ENCODE measurements at regions not wholly inside any gene's neighbourhood (a gene's known extent, or its start where the extent isn't known, plus 50 kb on each side); places are given as distances from the start of the nearest gene placed in this dataset.

DNA sequence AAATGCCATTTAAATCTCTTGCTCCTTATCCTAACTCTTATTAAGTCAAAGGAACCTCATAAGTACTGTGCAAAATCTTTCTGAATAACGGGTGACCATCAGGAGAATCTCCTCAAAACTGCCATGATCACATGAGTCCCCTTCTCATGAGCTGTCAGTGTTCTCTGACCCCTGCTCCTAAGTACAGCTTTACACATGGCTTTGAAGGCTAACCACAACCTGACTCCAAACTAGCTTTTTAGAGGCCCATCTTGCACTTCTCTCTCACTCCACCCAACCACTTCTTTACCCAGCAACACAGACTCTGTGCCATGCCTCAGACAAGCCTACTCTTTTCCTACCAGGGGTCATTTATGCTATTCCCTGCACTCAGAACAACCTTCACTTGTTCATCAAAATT lies 253.8 kb downstream of the GPD2 start:
- ChIA-PET POLR2A (no interaction called here), CTCF (interaction anchor here (2.2 to 2.4 kb wide), 2 partner anchors 9 to 41 kb away, joined by 5 to 7 read pairs; no protein-coding TSS in a partner anchor)
- TF ChIP-seq, protein P1, sequence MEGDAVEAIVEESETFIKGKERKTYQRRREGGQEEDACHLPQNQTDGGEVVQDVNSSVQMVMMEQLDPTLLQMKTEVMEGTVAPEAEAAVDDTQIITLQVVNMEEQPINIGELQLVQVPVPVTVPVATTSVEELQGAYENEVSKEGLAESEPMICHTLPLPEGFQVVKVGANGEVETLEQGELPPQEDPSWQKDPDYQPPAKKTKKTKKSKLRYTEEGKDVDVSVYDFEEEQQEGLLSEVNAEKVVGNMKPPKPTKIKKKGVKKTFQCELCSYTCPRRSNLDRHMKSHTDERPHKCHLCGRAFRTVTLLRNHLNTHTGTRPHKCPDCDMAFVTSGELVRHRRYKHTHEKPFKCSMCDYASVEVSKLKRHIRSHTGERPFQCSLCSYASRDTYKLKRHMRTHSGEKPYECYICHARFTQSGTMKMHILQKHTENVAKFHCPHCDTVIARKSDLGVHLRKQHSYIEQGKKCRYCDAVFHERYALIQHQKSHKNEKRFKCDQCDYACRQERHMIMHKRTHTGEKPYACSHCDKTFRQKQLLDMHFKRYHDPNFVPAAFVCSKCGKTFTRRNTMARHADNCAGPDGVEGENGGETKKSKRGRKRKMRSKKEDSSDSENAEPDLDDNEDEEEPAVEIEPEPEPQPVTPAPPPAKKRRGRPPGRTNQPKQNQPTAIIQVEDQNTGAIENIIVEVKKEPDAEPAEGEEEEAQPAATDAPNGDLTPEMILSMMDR (IDR thresholded peaks at IDR 0.05; ENCODE audit: control extremely low read depth, extremely low read depth, low read depth, missing control alignments): no peak
- DNase-seq (ENCODE audit: extremely low spot score): no peak

DNA sequence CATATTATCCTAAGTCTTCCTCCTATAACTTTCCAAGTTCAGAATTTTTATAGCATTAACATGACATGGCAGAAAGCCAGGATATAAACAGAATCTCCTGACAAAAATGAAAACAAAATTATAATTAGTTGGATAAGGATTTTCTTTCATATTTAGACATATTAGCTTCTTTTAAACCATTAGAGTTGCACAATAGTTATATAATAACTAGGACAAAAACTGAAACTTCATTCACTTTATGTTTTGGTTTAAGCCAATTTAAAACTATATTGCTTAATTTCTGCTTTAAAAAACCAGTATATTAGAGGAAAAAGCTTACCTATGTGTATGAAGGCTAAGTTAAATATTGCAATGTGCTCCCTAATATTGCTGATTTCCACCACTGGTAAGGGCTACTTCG lies 254.8 kb downstream of the GPD2 start:
- POLR2A ChIA-PET: no interaction called here
- no peak for DNase-seq (ENCODE audit: extremely low spot score)
- CTCF ChIA-PET: interaction anchor here (0.8 to 2.4 kb wide), 2 partner anchors 8 to 441 kb away, joined by 3 to 7 read pairs; no protein-coding TSS in a partner anchor

DNA sequence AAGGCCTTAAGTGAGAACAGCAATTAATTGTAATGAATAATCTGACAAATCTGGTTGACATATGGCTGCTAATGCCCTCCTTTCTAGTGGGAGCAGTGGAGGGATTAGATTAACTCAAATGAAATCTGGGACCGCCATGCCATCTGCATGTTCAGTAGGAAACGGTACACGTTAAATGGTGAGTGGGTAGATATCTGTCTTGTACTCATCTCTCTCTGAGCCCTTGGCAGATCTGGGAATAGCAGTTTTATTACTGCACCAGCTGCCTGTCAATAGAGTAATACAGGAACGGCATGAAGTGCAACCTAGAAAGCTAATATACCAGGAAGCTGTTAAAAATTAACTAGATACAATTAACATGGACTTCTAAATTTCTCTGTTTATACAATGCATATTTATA lies 258.8 kb downstream of the GPD2 start:
- TF ChIP-seq, protein P1 (IDR thresholded peaks at IDR 0.05; ENCODE audit: control extremely low read depth, extremely low read depth, low read depth, missing control alignments): no peak
- POLR2A ChIA-PET: no interaction called here
- DNase-seq (ENCODE audit: extremely low spot score): no peak
- CTCF ChIA-PET: interaction anchor here (1.2 kb wide), 1 partner anchor 9 kb away, joined by 3 read pairs; no protein-coding TSS in a partner anchor

More for the DNA sequence above, 254.8 kb downstream of the GPD2 start:
- TF ChIP-seq, protein P1 (IDR thresholded peaks at IDR 0.05; ENCODE audit: control extremely low read depth, extremely low read depth, low read depth, missing control alignments): no peak

DNA sequence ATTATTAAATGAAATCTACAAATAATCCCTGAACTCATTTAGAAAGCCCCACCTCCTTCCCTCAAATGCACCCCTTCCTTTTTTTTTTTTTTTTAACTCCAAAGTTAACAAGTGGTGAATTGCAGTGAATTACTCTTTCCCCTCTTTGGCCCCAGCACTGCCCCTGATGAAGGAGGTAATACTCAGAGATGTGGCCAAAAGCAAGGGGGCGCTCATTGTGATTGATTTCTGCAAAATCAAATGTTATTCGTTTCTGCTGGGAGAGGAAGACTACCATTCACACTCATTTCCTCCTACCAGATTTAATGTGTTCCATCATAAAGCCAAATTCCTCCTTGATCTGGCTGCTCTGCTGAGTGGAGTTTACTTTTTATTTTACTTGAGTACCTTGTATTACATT lies 259.4 kb downstream of the GPD2 start:
- TF ChIP-seq, protein P1 (IDR thresholded peaks at IDR 0.05; ENCODE audit: control extremely low read depth, extremely low read depth, low read depth, missing control alignments): no peak
- ChIA-PET POLR2A (no interaction called here), CTCF (no interaction called here)
- DNase-seq (ENCODE audit: extremely low spot score): no peak

DNA sequence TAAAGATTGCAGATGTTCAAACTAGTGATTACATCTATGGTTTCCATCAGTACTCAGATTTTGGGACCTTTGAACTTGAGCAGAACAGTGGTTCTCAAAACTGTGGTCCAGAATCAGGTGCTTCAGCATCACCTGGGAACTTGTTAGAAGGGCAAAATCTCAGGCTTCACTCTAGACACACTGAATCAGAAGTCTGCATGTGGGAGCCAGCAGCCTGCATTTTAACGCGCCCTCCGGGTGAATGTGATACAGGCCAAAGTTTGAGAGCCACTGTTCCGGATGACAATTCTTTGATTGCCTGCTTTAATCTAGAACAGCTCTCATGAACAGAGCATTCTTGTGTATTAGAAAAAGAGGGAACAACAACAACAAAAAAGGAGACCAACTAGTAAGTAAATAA lies 261.7 kb downstream of the GPD2 start:
- TF ChIP-seq, protein P1 (IDR thresholded peaks at IDR 0.05; ENCODE audit: control extremely low read depth, extremely low read depth, low read depth, missing control alignments): no peak
- CTCF ChIA-PET: interaction anchor here (2.0 kb wide), 1 partner anchor 8 kb away, joined by 7 read pairs; no protein-coding TSS in a partner anchor
- DNase-seq (ENCODE audit: extremely low spot score): no peak
- POLR2A ChIA-PET: no interaction called here

DNA sequence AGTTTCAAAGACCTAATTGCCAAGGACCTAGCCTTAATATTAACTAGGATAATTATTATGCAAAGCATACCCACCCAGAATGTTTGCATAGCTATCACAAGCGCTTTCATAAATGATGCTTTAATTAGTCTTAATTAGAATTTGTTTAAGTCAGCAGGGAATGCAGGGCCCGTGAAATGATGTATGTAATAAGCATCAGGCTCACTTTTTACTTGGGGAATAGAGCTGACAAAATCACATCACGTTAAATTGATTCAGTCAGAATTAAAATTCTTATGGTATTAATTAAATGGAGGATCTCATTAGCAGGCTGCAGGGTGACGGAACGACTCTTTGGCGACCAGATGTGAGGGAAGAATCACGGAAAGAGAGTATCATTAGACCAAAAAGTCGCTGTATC lies 264.5 kb downstream of the GPD2 start:
- POLR2A ChIA-PET: no interaction called here
- CTCF ChIA-PET: no interaction called here
- DNase-seq (ENCODE audit: extremely low spot score): no peak
- TF ChIP-seq, protein P1 (IDR thresholded peaks at IDR 0.05; ENCODE audit: control extremely low read depth, extremely low read depth, low read depth, missing control alignments): no peak

DNA sequence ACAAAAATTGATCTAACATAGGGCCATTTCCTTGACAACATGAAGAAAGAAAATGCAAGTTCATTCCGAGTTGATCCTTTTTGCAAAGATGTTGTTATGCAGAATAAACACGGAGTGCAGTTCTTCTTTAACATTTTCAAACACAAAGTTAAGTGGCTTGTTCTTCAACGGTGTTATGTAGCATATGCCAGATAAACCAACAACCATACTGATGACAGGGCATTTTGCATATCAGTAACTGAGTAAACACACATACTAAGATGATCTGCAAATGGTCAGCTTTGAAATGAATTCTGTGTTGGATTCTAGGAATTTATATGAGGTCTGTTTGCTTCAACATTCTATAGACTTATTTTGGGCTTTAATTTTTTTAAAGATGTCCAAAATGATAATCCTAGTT lies 266.4 kb downstream of the GPD2 start:
- ChIA-PET POLR2A (no interaction called here), CTCF (no interaction called here)
- no peak for DNase-seq (ENCODE audit: extremely low spot score)
- TF ChIP-seq, protein P1 (IDR thresholded peaks at IDR 0.05; ENCODE audit: control extremely low read depth, extremely low read depth, low read depth, missing control alignments): no peak
